ENCODE measurements at regions not wholly inside any gene's neighbourhood (a gene's known extent, or its start where the extent isn't known, plus 50 kb on each side); places are given as distances from the start of the nearest gene placed in this dataset.

DNA sequence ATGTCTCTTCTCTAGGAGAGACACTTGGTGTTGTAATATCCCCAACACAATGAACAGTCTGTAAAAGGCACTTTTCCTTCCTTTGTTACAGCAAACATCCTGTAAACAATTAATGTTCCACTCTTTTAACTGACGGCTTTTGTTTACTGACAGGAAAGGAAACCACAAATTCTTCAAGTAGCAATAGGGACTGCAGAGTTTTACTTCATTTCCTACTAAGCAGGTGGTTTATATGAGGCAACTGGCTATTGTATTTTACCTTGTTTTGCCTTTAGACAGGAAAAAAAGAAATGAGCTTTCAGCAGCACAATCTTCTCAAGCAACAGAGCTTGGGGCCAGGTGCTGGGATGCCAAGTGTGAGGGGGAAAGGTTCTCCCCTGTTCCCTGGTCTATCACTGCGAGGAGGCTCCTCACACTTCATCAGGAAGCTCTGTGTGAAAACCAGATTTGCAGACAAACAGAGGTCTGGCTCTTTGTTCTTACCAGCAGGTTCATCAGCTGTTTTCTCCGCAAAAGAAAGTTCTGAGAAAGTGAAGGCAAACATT lies 51.2 kb downstream of the SIPA1L2 start:
- WGBS, 2 experiments (ENCODE audit: extremely low coverage in 2 of 2, insufficient read length in 1 of 2): no CpG with 5 or more reads among the region's 3 CpGs
- no peak for DNase-seq

More for the DNA sequence above, 51.2 kb downstream of the SIPA1L2 start:
- Histone ChIP-seq H3K79me1 (ENCODE audit: low read depth in 1 of 2, low read length in 2 of 2) (peaks cover 0 to 12% of the 10 kb centered on the region in 2 experiments; a peak in 2 of 4 replicates), H3K27me3 (ENCODE audit: control insufficient read depth, insufficient read depth, low read length) (no peaks in the 10 kb centered on the region), H3K27ac (ENCODE audit: insufficient read depth, low read length) (no peak overlapping the region), H3K9ac (ENCODE audit: low read depth, low read length) (no peak overlapping the region), H2AFZ (replicated peaks; ENCODE audit: low read length, poor library complexity) (no peak overlapping the region), H4K8ac (ENCODE audit: low read depth in 2 of 2, low read length in 2 of 2) (no peak overlapping the region), H4K20me1 (ENCODE audit: insufficient read depth, low read length) (peaks cover 3% of the 10 kb centered on the region; the same call in 1 of the 2 replicates), H2BK20ac (ENCODE audit: low read depth, low read length) (no peak overlapping the region), H3K14ac (replicated peaks; ENCODE audit: low read depth, low read length) (no peak overlapping the region; the same call in 1 of the 2 replicates), H2AK5ac (ENCODE audit: low read depth, low read length) (no peak overlapping the region), H2BK15ac (ENCODE audit: low read depth, low read length) (no peak overlapping the region), H2BK5ac (ENCODE audit: low read depth, low read length, poor library complexity, severe bottlenecking) (no peak overlapping the region), H2BK120ac (ENCODE audit: low read depth, low read length) (no peak overlapping the region), H3K56ac (ENCODE audit: extremely low read depth, insufficient read depth, low read length) (no peak overlapping the region), H3K4ac (ENCODE audit: low read depth, low read length) (no peak overlapping the region), H3K4me1 (ENCODE audit: control insufficient read depth, insufficient read depth, low read length) (peaks cover 2% of the 10 kb centered on the region; the same call in 1 of the 2 replicates), H4K5ac (ENCODE audit: low read depth, low read length) (no peak overlapping the region), H4K91ac (ENCODE audit: insufficient read depth, low read depth, low read length) (no peak overlapping the region), H3K36me3 (ENCODE audit: control insufficient read depth, insufficient read depth, low read length) (no peaks in the 10 kb centered on the region), H3K9me1 (ENCODE audit: insufficient read depth, low read length) (peaks cover 4% of the 10 kb centered on the region; the same call in 1 of the 2 replicates), H3K4me3 (ENCODE audit: insufficient read depth, low read depth, low read length) (no peak overlapping the region), H3K9me3 (ENCODE audit: control insufficient read depth, insufficient read depth, low read length) (no peaks in the 10 kb centered on the region), H3K23ac (ENCODE audit: low read depth, low read length) (no peak overlapping the region), H2AK9ac (replicated peaks; ENCODE audit: low read depth, low read length, poor library complexity) (no peak overlapping the region), H3K4me2 (ENCODE audit: low read depth, low read length) (no peak overlapping the region), H3K18ac (ENCODE audit: low read depth, low read length) (no peak overlapping the region)
- intact Hi-C loops (cut with micrococcal nuclease) (no loop called here), in situ Hi-C loops (cut with MboI; ENCODE audit: low sequenced_read_pairs) (no loop called here), dilution Hi-C loops (cut with HindIII; ENCODE audit: low sequenced_read_pairs, unreplicated experiment) (no loop called here)
- TF ChIP-seq FOS (IDR thresholded peaks at IDR 0.05; ENCODE audit: low read depth, low read length): no peak
- TF ChIP-seq RFX5 (IDR thresholded peaks at IDR 0.05; ENCODE audit: low read depth, low read length): no peak
- TF ChIP-seq, protein P1, sequence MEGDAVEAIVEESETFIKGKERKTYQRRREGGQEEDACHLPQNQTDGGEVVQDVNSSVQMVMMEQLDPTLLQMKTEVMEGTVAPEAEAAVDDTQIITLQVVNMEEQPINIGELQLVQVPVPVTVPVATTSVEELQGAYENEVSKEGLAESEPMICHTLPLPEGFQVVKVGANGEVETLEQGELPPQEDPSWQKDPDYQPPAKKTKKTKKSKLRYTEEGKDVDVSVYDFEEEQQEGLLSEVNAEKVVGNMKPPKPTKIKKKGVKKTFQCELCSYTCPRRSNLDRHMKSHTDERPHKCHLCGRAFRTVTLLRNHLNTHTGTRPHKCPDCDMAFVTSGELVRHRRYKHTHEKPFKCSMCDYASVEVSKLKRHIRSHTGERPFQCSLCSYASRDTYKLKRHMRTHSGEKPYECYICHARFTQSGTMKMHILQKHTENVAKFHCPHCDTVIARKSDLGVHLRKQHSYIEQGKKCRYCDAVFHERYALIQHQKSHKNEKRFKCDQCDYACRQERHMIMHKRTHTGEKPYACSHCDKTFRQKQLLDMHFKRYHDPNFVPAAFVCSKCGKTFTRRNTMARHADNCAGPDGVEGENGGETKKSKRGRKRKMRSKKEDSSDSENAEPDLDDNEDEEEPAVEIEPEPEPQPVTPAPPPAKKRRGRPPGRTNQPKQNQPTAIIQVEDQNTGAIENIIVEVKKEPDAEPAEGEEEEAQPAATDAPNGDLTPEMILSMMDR (conservative IDR thresholded peaks at IDR 0.05; ENCODE audit: low read depth, low read length): no peak
- no peak for TF ChIP-seq POLR2A (IDR thresholded peaks at IDR 0.05; ENCODE audit: low read depth, low read length)
- TF ChIP-seq NFE2L2 (IDR thresholded peaks at IDR 0.05; ENCODE audit: low read depth, low read length): no peak
- TF ChIP-seq MXI1 (IDR thresholded peaks at IDR 0.05; ENCODE audit: borderline replicate concordance, low read depth, low read length): no peak
- no peak for TF ChIP-seq CHD1 (IDR thresholded peaks at IDR 0.05; ENCODE audit: low read depth, low read length)
- TF ChIP-seq RCOR1 (IDR thresholded peaks at IDR 0.05; ENCODE audit: insufficient replicate concordance, low read length): no peak
- TF ChIP-seq, protein P2, sequence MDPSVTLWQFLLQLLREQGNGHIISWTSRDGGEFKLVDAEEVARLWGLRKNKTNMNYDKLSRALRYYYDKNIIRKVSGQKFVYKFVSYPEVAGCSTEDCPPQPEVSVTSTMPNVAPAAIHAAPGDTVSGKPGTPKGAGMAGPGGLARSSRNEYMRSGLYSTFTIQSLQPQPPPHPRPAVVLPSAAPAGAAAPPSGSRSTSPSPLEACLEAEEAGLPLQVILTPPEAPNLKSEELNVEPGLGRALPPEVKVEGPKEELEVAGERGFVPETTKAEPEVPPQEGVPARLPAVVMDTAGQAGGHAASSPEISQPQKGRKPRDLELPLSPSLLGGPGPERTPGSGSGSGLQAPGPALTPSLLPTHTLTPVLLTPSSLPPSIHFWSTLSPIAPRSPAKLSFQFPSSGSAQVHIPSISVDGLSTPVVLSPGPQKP (IDR thresholded peaks at IDR 0.05; ENCODE audit: borderline replicate concordance, low read depth, low read length): no peak
- TF ChIP-seq BHLHE40 (IDR thresholded peaks at IDR 0.05; ENCODE audit: low read depth, low read length): no peak
- no peak for TF ChIP-seq CEBPB (IDR thresholded peaks at IDR 0.05; ENCODE audit: low read depth, low read length)
- TF ChIP-seq, protein P3, sequence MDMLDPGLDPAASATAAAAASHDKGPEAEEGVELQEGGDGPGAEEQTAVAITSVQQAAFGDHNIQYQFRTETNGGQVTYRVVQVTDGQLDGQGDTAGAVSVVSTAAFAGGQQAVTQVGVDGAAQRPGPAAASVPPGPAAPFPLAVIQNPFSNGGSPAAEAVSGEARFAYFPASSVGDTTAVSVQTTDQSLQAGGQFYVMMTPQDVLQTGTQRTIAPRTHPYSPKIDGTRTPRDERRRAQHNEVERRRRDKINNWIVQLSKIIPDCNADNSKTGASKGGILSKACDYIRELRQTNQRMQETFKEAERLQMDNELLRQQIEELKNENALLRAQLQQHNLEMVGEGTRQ (IDR thresholded peaks at IDR 0.05; ENCODE audit: low read depth, low read length): no peak
- TF ChIP-seq SMC3 (IDR thresholded peaks at IDR 0.05; ENCODE audit: low read depth, low read length): no peak
- no peak for TF ChIP-seq RAD21 (IDR thresholded peaks at IDR 0.05; ENCODE audit: low read length)
- no peak for TF ChIP-seq MAZ (IDR thresholded peaks at IDR 0.05; ENCODE audit: borderline replicate concordance, low read depth, low read length)
- TF ChIP-seq MAFK (IDR thresholded peaks at IDR 0.05; ENCODE audit: low read depth, low read length): no peak
- BruUV-seq (replicated peaks): no TSS peak
- ChIA-PET POLR2A (ENCODE audit: unreplicated experiment) (no interaction called here), CTCF (interaction anchor here (0.6 to 0.9 kb wide), 2 partner anchors 8 to 49 kb away, joined by 4 to 5 read pairs; no protein-coding TSS in a partner anchor)
- no peak for ATAC-seq (ENCODE audit: low read depth)

Data from IMR-90 (cell line).